AG08395 (cell line): ENCODE measurements at regions not wholly inside any gene's neighbourhood (a gene's known extent, or its start where the extent isn't known, plus 50 kb on each side); places are given as distances from the start of the nearest gene placed in this dataset.

Source experiments
- DNase-seq: peaks from one replicate; pipeline ENCODE4 v3.0.0; 2012; ENCODE audit warnings: mixed read lengths, low spot score

DNA sequence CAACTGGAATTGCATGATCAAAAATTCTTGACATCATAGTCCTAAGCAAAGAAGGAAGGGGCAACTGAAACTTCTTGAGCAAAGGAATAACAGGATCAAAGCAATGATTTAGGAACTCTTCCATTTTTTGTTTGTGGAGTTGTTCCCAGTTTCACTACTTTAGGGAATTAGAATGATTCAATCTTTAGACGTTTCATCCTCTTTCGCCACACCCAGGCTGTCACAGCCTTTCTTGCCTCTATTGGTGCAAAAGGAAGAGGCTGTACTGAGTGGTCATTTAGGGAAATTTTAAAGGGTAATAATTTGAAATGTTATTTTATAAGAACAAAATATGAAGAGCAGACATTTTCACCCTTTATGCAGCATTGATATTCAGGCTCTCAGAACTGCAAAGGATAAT lies 1026.0 kb upstream of the ARRDC3 start:
- DNase-seq: peak; percentile 20

DNA sequence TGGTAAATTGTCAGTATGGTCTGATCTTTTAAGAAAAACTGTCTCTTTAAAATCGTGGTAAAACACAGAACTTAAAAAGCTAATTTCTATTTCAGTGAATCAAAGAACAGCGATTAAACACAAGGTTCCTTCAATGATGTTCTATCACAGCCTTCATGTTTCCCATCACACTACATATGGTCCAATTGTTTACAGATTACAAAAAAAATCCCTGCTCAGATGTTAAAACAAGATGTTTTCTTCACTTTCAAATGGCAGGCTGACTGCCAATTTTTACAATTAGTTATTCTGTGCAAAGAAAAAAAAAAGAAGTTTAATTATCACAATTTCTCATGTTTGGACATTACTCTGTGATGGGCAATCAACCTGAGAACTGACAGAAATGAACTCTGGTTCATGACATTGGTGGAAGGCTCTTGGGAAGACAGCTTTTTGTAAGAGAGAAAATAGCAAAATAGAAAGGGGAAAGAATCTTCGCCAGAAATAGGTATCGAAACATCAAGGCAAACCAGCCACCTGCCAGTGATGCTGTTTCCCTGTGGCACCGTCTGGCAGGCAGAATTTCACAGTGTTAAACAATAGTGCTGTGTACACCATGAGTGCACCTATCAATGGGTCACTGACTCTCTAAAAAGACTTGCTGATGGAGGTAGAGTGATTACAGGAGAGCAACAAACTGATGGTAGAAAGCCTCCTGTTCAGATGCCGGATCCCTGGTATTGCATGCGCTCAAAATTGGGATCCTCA lies 1020.0 kb upstream of the ARRDC3 start:
- no peak for DNase-seq

DNA sequence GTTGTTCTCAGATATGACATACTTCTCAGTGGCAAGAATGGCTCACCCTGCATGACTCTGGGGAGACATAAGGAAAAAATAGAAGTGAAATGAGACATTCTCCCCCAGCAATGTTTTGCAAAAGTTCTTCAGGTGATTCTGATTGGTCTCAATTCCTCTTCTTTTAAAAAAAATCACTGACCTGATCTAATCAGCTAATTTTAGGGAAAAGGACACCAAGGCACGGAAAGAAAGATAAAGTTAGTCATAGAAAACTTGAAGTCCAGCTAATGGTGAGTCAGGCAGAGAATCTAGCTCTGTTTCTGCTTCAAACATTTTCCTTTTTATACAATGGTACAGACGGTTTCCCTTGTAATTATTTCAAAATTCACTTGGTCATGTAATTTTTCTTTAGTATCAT lies 1018.9 kb upstream of the ARRDC3 start:
- DNase-seq: peak; percentile 12

DNA sequence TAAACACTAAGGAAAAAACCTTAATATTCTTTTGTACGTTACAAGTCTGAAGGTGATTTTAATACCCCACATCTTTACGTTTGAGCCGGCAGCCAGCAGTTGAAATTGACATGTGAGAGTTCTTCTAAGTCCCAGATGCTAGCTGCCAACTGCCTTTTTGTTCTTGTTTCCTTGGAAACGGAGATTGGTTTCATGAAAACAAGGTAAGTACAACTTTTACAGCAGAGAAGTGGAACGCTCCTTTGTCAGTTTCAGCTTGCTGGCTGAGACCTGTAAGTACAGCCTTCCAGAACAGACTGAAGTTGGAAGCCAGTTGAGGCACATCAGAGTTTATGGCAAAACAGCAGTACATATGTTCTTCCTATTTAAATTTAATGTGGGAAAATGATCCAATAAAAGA lies 1018.4 kb upstream of the ARRDC3 start:
- peak; percentile 2 for DNase-seq

DNA sequence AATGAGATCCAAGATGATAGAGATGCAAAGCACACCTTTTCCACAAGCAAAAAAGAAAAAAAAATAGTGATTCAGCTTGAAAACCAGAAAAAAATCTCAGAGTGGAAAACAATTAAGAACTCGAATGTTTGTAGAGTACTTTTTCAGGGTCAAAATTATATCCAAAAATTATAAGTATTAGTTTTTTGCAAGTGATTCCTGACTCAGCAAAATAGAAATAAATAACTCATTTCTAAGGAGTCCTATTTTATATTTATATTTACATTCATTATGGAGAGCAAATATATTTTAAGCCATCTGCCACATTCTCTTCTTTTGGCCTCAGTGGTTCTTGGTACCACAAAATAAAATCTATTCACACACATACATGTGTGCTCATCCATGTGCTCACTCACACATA lies 1011.8 kb upstream of the ARRDC3 start:
- DNase-seq: no peak

DNA sequence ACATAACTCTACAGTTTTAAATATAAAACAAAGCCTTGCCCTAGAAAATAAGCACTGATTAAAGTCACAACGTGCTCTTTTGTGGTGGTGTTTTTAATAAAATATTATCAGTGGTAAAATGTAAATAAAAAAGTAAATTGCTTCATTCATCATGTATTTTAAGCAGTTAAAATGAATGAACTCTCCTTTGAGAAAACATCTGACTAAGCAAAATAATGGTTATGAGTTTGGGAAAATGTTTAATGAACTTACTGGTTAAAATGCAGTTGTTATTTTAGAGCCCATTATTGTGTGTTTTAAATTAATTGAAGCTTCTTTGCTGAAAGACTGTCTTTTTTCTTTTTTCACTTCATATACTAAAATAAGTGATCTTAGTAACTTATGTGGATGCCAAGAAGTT lies 1007.5 kb upstream of the ARRDC3 start:
- no peak for DNase-seq

DNA sequence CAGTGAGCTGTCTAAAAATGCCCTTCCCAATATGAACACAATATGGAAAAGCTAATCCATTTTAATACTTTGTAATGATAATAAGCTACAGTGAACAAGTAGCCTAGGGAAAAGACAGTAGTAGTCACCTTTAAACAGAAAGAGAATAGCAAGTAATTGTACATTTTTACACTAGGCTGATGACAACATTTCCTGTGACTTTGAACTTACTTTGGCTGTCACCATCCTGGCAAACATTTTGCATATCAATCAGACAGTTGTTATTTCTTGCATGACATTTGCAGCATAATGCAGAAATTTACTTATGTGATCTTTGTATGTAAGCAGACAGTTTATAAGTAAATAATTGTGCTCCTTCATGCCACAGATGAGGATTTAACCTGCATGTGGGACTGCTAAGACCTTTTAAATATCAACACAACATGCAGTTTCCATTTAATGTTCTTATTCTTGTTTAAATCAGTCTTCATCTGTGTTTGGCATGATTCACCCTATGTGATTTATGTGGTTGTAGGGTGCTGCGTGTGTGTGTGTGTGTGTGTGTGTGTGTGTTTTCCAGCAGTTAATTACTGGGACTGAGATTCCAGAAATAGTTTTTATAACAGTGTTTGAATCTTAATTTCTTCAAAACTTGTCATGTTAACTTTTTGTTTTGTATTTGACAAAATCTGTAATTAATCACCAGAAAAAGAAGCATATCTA lies 997.1 kb upstream of the ARRDC3 start:
- DNase-seq: no peak

DNA sequence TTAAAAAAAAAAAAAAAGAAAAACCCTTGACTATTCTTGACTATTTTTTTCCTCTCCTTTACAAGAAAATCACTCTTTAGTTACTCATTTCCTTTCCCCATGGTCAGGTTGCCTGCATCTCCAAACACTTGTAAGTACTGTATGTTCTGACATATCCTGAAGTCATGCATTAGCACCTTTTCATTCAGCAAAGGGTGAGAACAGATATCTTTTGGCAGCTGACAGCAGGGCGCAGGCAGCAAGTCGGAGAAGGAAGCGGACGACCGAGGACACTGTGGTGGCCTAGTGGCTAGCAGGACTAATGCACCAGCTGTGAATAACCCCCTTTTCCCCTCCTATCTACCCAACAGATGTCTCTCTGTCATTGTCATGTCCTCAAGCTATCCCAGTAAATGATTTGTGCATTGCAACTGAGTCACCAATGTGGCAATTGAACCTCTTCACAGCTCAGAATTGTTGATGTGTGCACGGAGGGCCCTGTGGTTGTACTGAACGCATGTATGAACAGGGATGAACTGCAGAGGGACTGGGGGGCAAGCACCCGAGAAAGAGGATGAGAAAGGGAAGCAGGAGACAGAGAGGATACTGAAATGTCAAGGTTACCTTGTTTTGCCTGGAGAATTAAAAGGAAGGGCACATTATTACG lies 996.0 kb upstream of the ARRDC3 start:
- no peak for DNase-seq

DNA sequence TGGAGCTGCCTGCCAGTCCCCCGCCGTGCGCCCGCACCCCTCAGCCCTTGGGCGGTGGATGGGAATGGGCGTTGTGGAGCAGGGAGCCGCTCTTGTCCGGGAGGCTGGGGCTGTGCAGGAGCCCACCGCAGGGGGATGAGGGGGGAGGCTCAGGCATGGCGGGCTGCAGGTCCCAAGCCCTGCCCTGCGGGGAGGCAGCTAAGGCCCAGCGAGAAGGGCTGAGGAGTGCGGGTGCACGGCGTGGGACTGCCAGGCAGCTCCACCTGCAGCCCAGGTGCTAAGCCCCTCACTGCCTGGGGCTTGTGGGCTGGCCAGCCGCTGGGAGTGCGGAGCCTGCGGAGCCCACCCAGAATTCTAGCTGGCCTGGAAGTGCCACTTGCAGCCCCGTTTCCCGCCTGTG lies 991.7 kb upstream of the ARRDC3 start:
- DNase-seq: no peak

DNA sequence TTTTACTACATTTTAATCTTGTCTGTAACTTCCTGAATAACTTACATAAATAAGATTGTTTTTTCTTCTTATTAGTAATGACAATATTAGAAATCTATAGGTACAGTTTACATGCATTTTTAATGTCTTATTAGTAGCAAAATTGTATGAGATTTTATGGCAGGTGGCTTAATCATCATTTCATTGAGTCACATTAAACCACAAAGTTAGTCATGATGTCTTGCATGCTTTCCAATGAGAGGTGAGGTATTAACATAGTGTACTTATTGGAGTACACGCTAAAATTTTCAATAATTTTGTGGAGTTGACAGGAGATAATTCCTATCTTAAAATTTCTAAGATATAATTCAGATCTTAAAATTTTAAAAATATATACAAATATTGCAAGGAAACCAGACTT lies 989.6 kb upstream of the ARRDC3 start:
- no peak for DNase-seq

DNA sequence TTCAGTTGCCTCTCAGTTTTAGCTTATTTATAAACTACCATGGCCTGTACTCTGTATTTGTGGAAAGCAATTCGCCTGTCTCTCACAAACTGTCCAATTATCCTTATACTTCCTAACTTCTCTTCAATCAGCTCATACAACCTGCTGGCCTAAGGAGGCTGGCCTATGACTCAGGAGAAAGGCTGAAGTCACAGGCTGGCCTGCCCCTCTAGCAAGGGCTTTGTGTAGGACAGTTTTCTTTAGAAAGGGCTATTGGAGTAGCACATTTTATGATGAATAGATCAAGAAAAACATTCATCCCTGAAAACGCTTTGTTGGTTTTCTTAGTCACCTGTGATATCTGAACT lies 988.7 kb upstream of the ARRDC3 start:
- no peak for DNase-seq

DNA sequence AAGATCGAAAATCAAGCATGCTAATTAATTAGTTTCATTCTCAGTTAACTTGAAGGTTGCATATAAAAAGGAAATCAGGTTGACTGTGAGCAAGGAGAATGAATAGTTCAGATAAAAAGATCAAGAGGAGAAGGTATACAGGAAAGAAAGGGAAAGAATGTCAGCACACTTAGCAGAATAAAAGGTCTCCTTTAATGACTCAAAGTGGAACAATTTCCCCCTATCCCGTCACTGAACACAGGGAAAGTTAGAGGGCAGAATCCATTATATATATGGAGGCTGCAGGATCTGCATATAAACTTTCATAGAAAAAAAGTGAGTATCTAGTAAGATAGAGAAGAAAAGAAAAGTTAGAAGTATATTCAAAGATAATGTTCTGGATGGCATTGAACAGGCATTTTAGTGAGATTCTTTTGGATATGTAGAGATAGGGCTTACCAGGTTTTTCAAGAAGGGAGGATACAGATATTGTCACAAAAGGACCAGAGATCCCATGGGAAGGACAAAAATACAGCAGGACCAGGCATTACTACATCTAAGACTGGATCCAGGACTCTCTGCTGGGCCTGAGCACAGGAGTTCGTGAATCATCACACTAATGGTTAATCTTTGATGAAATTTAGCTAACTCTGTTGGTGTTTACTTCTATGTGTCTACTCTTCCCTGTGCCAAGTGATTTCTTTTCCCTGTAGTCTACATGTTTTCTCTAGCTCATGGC lies 988.2 kb upstream of the ARRDC3 start:
- no peak for DNase-seq

DNA sequence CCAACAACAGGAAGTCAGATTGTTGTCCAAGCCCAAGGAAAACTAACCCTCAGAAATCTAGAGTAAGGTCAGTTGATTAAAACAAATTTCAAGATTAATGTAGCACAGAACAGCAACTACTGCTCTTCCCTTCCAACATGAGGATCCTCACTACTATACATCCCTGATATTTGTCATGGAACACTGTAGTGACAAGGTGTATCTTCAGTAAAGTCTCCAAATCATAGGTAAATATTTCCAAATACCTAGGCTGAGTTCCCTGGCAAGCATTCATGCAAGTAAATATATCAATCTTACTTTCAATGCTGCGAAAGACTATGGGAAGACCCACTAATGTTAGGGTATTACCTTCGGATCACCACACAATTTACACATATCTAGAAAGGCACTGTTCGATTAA lies 986.9 kb upstream of the ARRDC3 start:
- DNase-seq: no peak

DNA sequence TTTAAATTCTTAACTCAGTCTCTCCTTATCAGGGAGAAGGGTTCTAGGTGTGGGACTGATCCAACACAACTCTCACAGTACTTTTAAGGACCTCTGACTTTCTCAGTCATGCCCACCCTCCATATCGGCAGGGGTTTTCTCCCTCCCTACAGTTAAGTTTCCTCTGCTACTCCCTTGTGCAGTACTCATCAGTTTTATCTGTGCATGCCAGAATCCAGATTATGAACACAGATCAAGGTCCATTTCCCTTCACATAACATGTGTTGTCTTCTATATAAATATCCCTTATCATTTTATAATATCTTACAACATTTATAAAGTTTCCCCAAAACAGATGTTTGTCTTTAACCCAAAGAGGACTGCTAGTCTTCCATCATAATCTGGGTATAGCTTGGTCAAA lies 986.5 kb upstream of the ARRDC3 start:
- DNase-seq: no peak

DNA sequence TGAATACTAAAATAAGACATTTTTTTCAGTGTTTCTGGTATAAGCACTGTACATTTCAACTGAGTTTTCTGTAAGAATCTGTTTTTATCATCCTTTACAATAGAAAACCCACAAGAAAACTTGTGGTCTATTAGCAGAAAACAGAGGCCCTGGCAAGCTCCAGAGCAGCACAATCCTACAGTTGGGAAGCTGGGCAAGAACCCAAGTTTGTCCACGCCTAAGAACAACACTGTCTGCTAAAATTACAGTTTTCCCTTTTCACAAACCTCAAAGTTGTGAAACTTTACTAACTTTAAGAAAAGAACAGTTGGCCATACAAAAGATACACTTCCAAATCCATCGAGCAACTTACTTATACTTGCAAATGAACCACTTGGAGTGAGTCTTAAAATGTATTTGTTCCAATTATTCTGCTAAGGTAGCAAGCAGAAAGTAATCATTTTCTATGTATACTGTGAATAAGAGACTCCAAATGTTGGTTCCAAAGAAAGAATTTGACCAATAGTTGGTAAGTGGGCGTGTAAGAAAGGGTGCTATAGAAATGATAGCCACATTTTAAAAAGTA lies 982.0 kb upstream of the ARRDC3 start:
- DNase-seq: peak; percentile 23

DNA sequence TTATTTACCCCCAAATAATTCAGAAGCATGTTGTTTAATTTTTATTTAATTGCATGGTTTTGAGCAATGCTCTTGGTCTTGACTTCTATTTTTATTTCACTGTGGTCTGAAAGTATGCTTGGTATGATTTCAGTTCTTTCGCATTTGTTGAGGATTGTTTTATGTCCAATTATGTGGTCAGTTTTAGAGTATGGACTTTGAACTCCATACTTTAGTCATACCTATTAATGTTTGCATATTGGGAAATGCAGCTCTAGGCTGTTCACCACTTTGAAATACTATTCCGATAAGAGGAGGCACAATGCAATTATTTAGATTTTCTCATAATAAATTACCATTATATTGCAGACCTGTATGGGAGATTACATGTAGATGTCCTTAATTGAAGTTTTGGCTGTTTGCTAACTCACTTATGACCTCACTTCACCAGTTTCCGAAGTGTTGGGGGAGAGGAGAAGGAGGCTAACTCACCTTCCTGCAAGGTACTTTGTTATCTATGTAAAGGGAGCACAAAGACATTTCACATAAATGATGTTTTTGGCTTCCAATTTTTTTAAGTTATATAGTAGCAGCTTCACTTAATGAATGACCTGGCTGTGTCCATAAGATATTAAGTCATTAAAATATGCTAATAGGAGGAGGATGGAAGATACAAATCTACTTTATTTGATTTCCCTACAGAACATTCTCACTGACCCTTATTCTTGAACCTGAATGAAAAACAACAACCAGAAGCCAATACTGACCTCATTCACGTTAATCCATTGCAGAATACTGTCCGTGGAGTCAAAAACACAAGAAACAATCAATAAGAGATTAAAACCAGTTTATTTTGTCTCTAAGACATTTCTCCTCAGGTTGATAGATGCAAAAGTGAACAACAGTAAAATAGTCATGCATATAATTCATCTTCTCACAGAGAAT lies 970.3 kb upstream of the ARRDC3 start:
- no peak for DNase-seq

DNA sequence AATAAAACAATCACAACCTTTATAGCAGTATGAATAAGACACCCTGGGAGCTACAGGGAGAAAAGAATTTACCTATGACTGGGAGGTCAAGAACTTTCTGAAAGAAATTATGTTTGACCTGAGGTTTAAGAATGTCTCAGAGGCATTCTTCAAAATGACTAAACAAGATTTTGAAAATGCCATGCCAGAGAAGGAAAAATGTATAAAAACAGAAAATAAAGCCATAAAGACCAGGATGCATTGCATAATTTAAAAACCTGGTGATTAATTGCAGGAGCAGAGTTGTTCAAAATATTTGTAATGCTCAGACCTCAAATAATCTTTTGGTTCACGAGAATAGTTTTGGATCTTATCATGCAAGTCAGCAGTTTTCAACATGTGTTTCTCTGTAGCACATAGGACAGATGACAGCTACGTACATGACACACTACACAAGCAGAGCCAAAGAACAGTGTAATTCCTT lies 954.7 kb upstream of the ARRDC3 start:
- no peak for DNase-seq

DNA sequence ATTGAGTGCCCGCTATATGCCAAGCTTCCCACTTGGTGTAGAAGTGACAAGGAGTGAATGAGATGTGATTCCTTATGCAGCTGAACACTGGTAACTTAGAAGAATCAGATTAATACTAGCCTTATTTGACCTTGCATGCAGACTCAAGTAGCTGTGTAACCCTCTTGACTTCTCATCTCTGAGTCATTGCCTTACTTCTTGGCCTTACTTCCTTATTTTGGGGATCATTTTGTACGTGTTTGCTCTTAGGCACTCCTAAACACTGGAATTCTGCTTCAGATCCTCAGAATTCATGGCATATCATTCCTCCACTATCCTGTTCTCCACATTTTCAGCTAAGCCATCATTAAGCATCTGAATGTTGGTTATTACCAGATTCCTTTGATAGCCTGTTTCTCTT lies 948.9 kb upstream of the ARRDC3 start:
- no peak for DNase-seq

DNA sequence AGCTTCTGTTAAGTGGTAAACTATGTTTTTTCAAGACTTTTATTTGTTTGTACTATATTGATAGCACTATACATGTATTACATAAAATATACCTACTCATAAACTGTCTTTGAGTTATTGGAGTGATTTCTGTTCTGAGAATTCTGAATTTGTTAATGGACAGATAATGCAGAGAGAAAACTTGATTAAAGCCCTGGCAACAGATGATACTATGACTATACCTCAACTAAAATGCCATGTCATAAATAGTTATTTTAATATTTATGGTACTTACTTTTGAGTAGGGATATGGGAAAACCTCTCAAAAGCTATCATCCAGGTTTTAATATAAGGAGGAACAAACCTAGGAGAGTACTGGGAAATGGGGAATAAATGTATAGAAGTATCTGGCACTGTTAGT lies 947.2 kb upstream of the ARRDC3 start:
- DNase-seq: no peak

DNA sequence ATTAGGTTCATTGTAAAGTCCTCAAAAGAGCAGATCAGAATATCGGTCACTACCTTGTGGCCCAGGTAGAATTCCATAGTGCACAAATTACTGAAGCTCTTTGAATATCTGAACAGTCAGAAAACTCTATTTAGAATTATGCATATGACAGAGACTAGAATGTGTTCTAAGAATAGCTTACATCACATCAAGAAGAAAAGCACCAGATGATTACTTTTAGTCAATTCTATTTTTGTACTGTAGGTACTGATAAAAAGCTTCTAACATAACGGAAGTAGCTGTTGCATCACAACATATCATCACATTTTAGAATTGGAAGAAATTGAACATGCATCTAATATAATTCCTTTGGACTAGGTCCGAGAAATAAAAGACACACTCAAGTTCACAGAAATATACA lies 946.6 kb upstream of the ARRDC3 start:
- DNase-seq: no peak

DNA sequence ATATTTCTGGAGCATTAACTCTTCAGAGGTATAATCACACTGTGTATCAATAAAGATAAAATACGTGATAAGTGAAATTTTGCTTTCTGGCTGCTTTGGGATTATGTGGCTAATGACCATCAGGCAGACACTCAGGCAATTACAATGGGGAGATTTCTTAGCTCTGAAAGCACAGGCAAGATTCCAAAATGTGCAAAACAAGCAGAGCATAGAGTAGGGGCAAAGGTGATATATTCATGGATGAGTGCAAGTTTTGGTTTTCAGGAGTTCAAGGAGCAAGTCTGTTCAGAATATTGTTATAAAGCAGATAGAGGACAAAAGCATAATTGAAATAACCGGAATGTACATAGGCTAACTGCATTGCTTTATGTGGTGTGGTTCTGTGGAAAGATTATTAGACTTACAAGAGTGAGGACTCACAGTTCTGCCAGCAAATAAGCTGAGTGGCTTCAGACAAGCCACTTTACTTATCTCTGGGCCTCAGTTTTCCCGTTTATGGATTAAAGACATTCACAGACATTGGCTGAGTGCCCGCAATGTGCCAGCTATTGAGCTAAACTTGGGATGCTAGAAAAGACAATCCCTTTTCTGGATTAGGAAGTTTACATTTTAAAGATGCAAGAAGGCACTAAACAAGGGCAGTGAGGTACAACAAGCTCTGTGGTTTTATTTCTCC lies 945.6 kb upstream of the ARRDC3 start:
- DNase-seq: no peak
